CD4-positive, alpha-beta T cell treated with Interleukin-17A for 1 hour (primary cell): ENCODE measurements at regions not wholly inside any gene's neighbourhood (a gene's known extent, or its start where the extent isn't known, plus 50 kb on each side); places are given as distances from the start of the nearest gene placed in this dataset.

Source experiments
- DNase-seq: peaks from one replicate; pipeline ENCODE4 v3.0.0-alpha.2; 2020

- DNase-seq = no peak
Measured at GRCh38 chr7:3196629-3197400, 104.2 kb upstream of the SDK1 start.

- DNase-seq = no peak
Measured at GRCh38 chr7:3197567-3198213, 103.4 kb upstream of the SDK1 start.

- no peak for DNase-seq
Measured at GRCh38 chr7:3198316-3198715, 102.7 kb upstream of the SDK1 start.

GRCh38 chr7:3200504-3200903 is 100.5 kb upstream of the SDK1 start:
- peak; percentile 23 for DNase-seq

- DNase-seq = no peak
Measured at GRCh38 chr7:3201306-3201705, 99.7 kb upstream of the SDK1 start.

GRCh38 chr7:3201937-3202710 is 98.9 kb upstream of the SDK1 start:
- DNase-seq = no peak

- DNase-seq = no peak
Measured at GRCh38 chr7:3204526-3204925, 96.5 kb upstream of the SDK1 start.

GRCh38 chr7:3206101-3206500 is 95.0 kb upstream of the SDK1 start:
- no peak for DNase-seq

- no peak for DNase-seq
Measured at GRCh38 chr7:3206771-3207191, 94.3 kb upstream of the SDK1 start.

GRCh38 chr7:3207387-3207902 is 93.6 kb upstream of the SDK1 start:
- DNase-seq = no peak

- no peak for DNase-seq
Measured at GRCh38 chr7:3210531-3210930, 90.5 kb upstream of the SDK1 start.

- DNase-seq = no peak
Measured at GRCh38 chr7:3214090-3214413, 87.0 kb upstream of the SDK1 start.

GRCh38 chr7:3215624-3216585 is 85.1 kb upstream of the SDK1 start:
- DNase-seq = no peak

GRCh38 chr7:3217166-3217565 is 83.9 kb upstream of the SDK1 start:
- no peak for DNase-seq

- DNase-seq = no peak
Measured at GRCh38 chr7:3218411-3219225, 82.4 kb upstream of the SDK1 start.

- no peak for DNase-seq
Measured at GRCh38 chr7:3229904-3230470, 71.1 kb upstream of the SDK1 start.

- DNase-seq = no peak
Measured at GRCh38 chr7:3230908-3231307, 70.1 kb upstream of the SDK1 start.

GRCh38 chr7:3232228-3232627 is 68.8 kb upstream of the SDK1 start:
- DNase-seq = no peak

- no peak for DNase-seq
Measured at GRCh38 chr7:3233301-3233700, 67.8 kb upstream of the SDK1 start.

- no peak for DNase-seq
Measured at GRCh38 chr7:3234051-3234450, 67.0 kb upstream of the SDK1 start.

- DNase-seq = no peak
Measured at GRCh38 chr7:3234851-3235250, 66.2 kb upstream of the SDK1 start.
